ENCODE measurements at regions not wholly inside any gene's neighbourhood (a gene's known extent, or its start where the extent isn't known, plus 50 kb on each side); places are given as distances from the start of the nearest gene placed in this dataset.

DNA sequence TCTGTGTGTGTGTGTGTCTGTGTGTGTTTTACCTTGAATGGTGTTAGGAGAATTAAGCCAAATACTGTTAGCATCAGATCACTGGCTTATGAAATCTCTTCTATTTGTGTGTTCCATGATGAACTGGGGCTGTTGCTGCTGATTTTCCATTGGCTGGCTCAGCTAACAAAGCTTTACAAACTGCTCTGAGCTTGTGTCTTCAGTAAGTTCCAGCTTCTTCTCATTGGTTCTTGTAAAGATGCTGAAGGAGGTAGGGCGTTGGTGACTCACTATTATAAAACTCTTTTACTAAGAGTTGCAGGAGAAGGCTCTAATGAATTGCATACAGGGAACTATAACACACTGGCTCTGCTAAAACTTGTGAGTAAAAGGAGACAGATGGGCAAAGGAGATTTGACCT is 136.4 kb upstream of the PRKCQ start:
- TF ChIP-seq, protein P1, sequence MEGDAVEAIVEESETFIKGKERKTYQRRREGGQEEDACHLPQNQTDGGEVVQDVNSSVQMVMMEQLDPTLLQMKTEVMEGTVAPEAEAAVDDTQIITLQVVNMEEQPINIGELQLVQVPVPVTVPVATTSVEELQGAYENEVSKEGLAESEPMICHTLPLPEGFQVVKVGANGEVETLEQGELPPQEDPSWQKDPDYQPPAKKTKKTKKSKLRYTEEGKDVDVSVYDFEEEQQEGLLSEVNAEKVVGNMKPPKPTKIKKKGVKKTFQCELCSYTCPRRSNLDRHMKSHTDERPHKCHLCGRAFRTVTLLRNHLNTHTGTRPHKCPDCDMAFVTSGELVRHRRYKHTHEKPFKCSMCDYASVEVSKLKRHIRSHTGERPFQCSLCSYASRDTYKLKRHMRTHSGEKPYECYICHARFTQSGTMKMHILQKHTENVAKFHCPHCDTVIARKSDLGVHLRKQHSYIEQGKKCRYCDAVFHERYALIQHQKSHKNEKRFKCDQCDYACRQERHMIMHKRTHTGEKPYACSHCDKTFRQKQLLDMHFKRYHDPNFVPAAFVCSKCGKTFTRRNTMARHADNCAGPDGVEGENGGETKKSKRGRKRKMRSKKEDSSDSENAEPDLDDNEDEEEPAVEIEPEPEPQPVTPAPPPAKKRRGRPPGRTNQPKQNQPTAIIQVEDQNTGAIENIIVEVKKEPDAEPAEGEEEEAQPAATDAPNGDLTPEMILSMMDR (IDR thresholded peaks at IDR 0.05; ENCODE audit: low read depth, low read length): no peak

DNA sequence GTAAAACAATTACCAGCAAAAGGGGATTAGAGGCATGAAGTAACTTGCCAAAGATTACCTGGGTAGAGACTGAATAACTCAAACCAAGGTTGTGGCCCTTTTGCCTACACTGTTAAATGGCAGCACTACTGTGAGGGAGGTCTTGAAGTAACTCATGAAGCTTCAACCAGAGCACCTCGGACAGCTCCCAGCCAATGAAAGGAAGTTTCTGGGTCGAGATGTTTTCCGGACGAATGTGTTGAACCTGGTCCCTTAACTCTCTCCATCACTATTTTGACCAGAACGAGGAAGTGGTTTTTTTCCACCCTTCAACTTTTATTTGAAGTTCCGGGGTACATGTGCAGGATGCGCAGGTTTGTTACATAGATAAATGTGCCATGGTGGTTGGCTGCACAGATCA is 133.6 kb upstream of the PRKCQ start:
- TF ChIP-seq, protein P1 (IDR thresholded peaks at IDR 0.05; ENCODE audit: low read depth, low read length): no peak
- no peak overlapping the region for H3K4me3 ChIP-seq (ENCODE audit: low read depth, low read length)

More for the DNA sequence above, 136.4 kb upstream of the PRKCQ start:
- H3K4me3 ChIP-seq (ENCODE audit: low read depth, low read length): no peak overlapping the region

DNA sequence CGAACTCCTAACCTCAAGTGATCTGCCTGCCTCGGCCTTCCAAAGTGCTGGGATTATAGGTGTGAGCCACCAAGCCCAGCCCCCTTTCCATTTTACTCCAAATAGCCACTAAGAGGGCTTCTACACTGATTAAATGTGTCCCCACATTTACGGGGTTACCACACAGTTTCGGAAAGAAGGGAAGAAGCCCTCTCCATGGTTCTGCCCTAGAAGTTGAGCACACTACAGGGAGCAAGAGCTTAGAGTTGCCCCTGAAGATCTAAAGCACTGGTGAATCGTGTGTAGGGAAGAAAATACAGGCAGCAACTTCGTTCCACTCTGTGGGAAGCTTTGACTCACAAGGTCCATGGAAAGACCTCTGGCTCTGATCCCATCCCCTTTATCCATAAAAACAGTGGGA is 133.0 kb upstream of the PRKCQ start:
- H3K4me3 ChIP-seq (ENCODE audit: low read depth, low read length): no peak overlapping the region
- TF ChIP-seq, protein P1 (IDR thresholded peaks at IDR 0.05; ENCODE audit: low read depth, low read length): no peak

DNA sequence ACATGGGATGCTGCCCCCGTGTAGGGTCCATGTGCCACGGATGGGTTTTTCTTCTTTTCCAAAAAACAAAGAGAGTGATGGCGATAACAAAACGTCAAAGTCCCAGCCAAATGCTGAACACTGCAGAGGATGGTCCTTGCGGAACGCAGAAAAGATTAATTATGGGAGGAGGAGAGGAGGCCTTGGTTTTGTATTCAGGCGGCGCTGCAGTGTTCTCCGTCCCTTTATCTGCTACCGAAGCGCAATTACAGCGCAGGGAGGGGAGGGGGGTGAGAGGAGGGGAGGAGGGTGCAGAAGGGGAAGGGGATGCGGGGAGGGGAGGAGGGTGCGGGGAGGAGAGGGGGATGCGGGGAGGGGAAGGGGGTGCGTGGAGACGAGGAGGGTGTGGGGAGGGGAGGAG is 131.8 kb upstream of the PRKCQ start:
- TF ChIP-seq, protein P1 (IDR thresholded peaks at IDR 0.05; ENCODE audit: low read depth, low read length): no peak

DNA sequence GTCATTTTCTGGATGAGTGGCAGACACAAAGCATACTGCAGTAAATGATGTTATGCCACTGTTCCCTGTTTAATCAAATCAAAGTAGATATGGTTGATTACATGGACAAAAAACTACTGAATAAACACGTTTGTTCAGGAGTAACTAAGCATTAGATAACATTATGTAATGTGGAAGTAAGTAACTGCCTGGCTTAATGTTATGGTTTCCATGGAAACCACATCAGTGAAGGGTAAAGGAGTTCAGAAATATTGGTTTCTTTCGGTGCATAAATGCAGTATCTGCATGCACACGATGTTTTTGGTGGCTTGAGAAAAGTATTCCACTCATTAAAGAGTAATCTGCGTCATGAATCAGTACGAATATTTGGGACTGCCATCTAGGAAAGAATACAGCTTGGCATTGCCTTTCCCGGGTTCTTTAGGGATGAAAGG is 131.3 kb upstream of the PRKCQ start:
- TF ChIP-seq, protein P1 (IDR thresholded peaks at IDR 0.05; ENCODE audit: low read depth, low read length): no peak
- H3K4me3 ChIP-seq (ENCODE audit: low read depth, low read length): no peak overlapping the region

More for the DNA sequence above, 131.8 kb upstream of the PRKCQ start:
- no peak overlapping the region for H3K4me3 ChIP-seq (ENCODE audit: low read depth, low read length)

DNA sequence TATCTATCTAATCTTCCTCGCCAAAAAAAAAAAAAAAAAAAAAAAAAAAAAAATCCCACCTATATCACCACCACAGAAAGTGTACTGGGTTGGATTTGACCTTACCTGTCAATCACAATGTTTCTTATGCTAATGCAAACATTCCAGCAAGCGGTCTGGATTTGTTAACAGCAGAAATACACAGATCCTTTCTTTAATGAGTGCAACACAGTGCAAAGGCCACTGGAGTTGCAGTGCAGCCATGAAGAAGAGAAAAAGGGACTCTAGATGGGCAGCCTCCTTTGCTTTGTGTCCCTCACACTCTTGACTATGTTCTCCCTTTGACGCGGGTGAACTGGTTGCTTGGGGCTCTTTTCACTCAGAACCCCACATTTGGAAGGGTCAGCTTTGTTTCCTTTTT is 127.3 kb upstream of the PRKCQ start:
- H3K4me3 ChIP-seq (ENCODE audit: low read depth, low read length): no peak overlapping the region
- TF ChIP-seq, protein P1 (IDR thresholded peaks at IDR 0.05; ENCODE audit: low read depth, low read length): no peak

DNA sequence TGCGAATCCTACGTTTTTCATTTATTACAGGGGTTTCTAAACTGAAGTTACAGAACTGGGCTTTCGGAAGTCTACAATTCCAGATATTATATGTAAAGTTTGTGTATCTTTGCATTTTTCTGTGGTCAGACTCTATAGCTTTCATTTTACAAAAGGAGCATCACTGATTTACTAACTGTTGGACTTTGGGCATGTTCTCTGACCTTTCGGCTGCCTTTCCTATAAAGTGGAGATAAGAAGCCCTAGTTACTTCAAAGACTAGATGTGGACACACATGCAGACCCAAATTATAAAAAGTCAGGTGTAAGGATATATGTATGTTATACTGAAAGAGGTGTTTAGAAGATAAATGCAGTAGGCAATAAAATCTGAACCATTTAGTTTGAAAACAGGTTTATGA is 126.6 kb upstream of the PRKCQ start:
- TF ChIP-seq, protein P1 (IDR thresholded peaks at IDR 0.05; ENCODE audit: low read depth, low read length): no peak
- no peak overlapping the region for H3K4me3 ChIP-seq (ENCODE audit: low read depth, low read length)

Measured in WI38 (cell line).